HEK293T (cell line): ENCODE measurements at regions not wholly inside any gene's neighbourhood (a gene's known extent, or its start where the extent isn't known, plus 50 kb on each side); places are given as distances from the start of the nearest gene placed in this dataset.

Experiments used
- CTCF ChIA-PET: fragments of 350-600 bp; formaldehyde crosslinking; extraction: SDS; loops from one replicate; lab custom pipeline; 2021; ENCODE audit warnings: antibody characterized with exemption, inconsistent platforms; lab: Yijun Ruan, JAX
- POLR2A ChIA-PET: fragments of 350-600 bp; formaldehyde crosslinking; extraction: SDS; loops from one replicate; lab custom pipeline; 2020; ENCODE audit warnings: antibody characterized with exemption, inconsistent platforms; lab: Yijun Ruan, JAX
- DNase-seq: peaks from one replicate; pipeline ENCODE4 v3.0.0; 2012; ENCODE audit warnings: mixed read lengths; ENCODE audit errors: extremely low spot score
- ARNT ChIP-seq: fragments of 450-650 bp; IDR thresholded peaks from 2 replicates; pipeline ENCODE4 v1.6.1; 2017; ENCODE audit warnings: mild to moderate bottlenecking
- BHLHE40 ChIP-seq: fragments of 450-650 bp; IDR thresholded peaks from 2 replicates; pipeline ENCODE4 v1.6.1; 2016; ENCODE audit warnings: mild to moderate bottlenecking, moderate library complexity, borderline replicate concordance
- CTBP1 ChIP-seq: fragments of 450-650 bp; IDR thresholded peaks from 2 replicates; pipeline ENCODE4 v1.6.1; 2016; ENCODE audit warnings: borderline replicate concordance
- ELF4 ChIP-seq: fragments of 450-650 bp; IDR thresholded peaks from 2 replicates; pipeline ENCODE4 v1.6.1; 2017; ENCODE audit warnings: antibody characterized with exemption
- FOXA1 ChIP-seq: fragments of 450-650 bp; IDR thresholded peaks from 2 replicates; pipeline ENCODE4 v1.6.1; 2016; ENCODE audit warnings: mild to moderate bottlenecking
- FOXK2 ChIP-seq: fragments of 450-650 bp; IDR thresholded peaks from 2 replicates; pipeline ENCODE4 v1.6.1; 2016; ENCODE audit warnings: mild to moderate bottlenecking
- FOXM1 ChIP-seq: fragments of 450-650 bp; IDR thresholded peaks from 2 replicates; pipeline ENCODE4 v1.6.1; 2017; ENCODE audit warnings: mild to moderate bottlenecking, borderline replicate concordance
- HDGF ChIP-seq: fragments of 450-650 bp; IDR thresholded peaks from 2 replicates; pipeline ENCODE4 v1.6.1; 2017; ENCODE audit warnings: antibody characterized with exemption, borderline replicate concordance
- L3MBTL2 ChIP-seq: fragments of 450-650 bp; conservative IDR thresholded peaks from 2 replicates; pipeline ENCODE4 v1.6.1; 2016; ENCODE audit warnings: mild to moderate bottlenecking
- LEF1 ChIP-seq: fragments of 450-650 bp; IDR thresholded peaks from 2 replicates; pipeline ENCODE4 v1.6.1; 2017; ENCODE audit warnings: mild to moderate bottlenecking, borderline replicate concordance
- NFRKB ChIP-seq: fragments of 450-650 bp; IDR thresholded peaks from 2 replicates; pipeline ENCODE4 v1.6.1; 2016; ENCODE audit warnings: mild to moderate bottlenecking, moderate library complexity
- PKNOX1 ChIP-seq: fragments of 450-650 bp; IDR thresholded peaks from 2 replicates; pipeline ENCODE4 v1.6.1; 2016
- SP1 ChIP-seq: fragments of 450-650 bp; IDR thresholded peaks from 2 replicates; pipeline ENCODE4 v1.6.1; 2017
- SUZ12 ChIP-seq: fragments of 450-650 bp; IDR thresholded peaks from 2 replicates; pipeline ENCODE4 v1.6.1; 2016; ENCODE audit warnings: mild to moderate bottlenecking
- TARDBP ChIP-seq: fragments of 450-650 bp; IDR thresholded peaks from 2 replicates; pipeline ENCODE4 v1.6.1; 2016
- ZNF384 ChIP-seq: fragments of 450-650 bp; IDR thresholded peaks from 2 replicates; pipeline ENCODE4 v1.6.1; 2016

GRCh38 chr7:25408012-25408687 lies 179.9 kb upstream of the NPVF start:
- DNase-seq, result no peak
- TF ChIP-seq TARDBP (no peak), FOXK2 (no peak), SUZ12 (no peak), SP1 (no peak), ARNT (no peak), FOXA1 (no peak), L3MBTL2 (no peak), LEF1 (no peak), ZNF384 (no peak), PKNOX1 (no peak), CTBP1 (no peak)
- CTCF ChIA-PET, result no interaction called here
- POLR2A ChIA-PET, result no interaction called here

GRCh38 chr7:25408876-25409275 lies 180.6 kb upstream of the NPVF start:
- DNase-seq, result no peak
- ChIA-PET CTCF (no interaction called here), POLR2A (no interaction called here)
- TF ChIP-seq NFRKB, result no peak
- TF ChIP-seq HDGF, result no peak
- no peak for TF ChIP-seq PKNOX1
- TF ChIP-seq ZNF384, result no peak
- no peak for TF ChIP-seq TARDBP
- no peak for TF ChIP-seq SP1
- no peak for TF ChIP-seq ARNT
- no peak for TF ChIP-seq FOXA1
- no peak for TF ChIP-seq ELF4
- TF ChIP-seq BHLHE40, result no peak
- no peak for TF ChIP-seq FOXK2
- TF ChIP-seq LEF1, result no peak
- TF ChIP-seq SUZ12, result no peak
- no peak for TF ChIP-seq CTBP1
- TF ChIP-seq FOXM1, result no peak
- TF ChIP-seq L3MBTL2, result no peak

GRCh38 chr7:25409897-25410636 lies 181.8 kb upstream of the NPVF start:
- TF ChIP-seq NFRKB (no peak), LEF1 (no peak), PKNOX1 (no peak), FOXA1 (no peak), HDGF (no peak), SP1 (no peak), FOXK2 (no peak), BHLHE40 (no peak), ZNF384 (no peak), CTBP1 (no peak), SUZ12 (no peak), ELF4 (no peak), ARNT (no peak), L3MBTL2 (no peak)
- CTCF ChIA-PET, result no interaction called here
- no peak for DNase-seq
- POLR2A ChIA-PET, result no interaction called here

GRCh38 chr7:25420771-25421170 lies 192.5 kb upstream of the NPVF start:
- TF ChIP-seq HDGF (no peak), ELF4 (no peak), CTBP1 (no peak), ARNT (no peak), FOXM1 (no peak), LEF1 (no peak), ZNF384 (no peak), FOXK2 (no peak), TARDBP (no peak), BHLHE40 (no peak), SUZ12 (no peak), PKNOX1 (no peak), L3MBTL2 (no peak), SP1 (no peak), FOXA1 (no peak), NFRKB (no peak)
- no peak for DNase-seq
- POLR2A ChIA-PET, result no interaction called here
- CTCF ChIA-PET, result interaction anchor here (1.0 kb wide), 1 partner anchor 92 kb away, joined by 3 read pairs; no protein-coding TSS in a partner anchor

- POLR2A ChIA-PET, result no interaction called here
- no peak for DNase-seq
- CTCF ChIA-PET, result no interaction called here
- no peak for TF ChIP-seq BHLHE40
These were observed 195.8 kb upstream of the NPVF start for GRCh38 chr7:25424113-25424512.
